Ovary (tissue), 7 donors: ENCODE measurements at regions not wholly inside any gene's neighbourhood (a gene's known extent, or its start where the extent isn't known, plus 50 kb on each side); places are given as distances from the start of the nearest gene placed in this dataset.

Experiments
- DNase-seq, 5 donors: peaks; one replicate each; pipeline ENCODE4 v3.0.0-alpha.2; 2019 to 2020
- H3K27ac ChIP-seq, 2 donors: fragments of 200-600 bp; one replicate each; pipeline versions ENCODE4 v1.5.1 to v1.8.0; 2019 to 2022
- H3K27me3 ChIP-seq: fragments of 200-600 bp; one replicate; pipeline ENCODE4 v1.8.0; 2022
- H3K36me3 ChIP-seq: fragments of 200-600 bp; sonication (generic); one replicate; pipeline ENCODE4 v1.5.1; 2019
- H3K4me1 ChIP-seq: one replicate; pipeline ENCODE4 v1.8.1; 2013; ENCODE audit warnings: mild to moderate bottlenecking, moderate library complexity; ENCODE audit not compliant: insufficient read depth
- H3K4me3 ChIP-seq: fragments of 200-600 bp; sonication (generic); one replicate; pipeline ENCODE4 v1.5.1; 2017
- H3K9me3 ChIP-seq, 2 donors: fragments of 200-600 bp in 1 of 2; sonication (generic) in 1 of 2; one replicate each; pipeline versions ENCODE4 v1.5.1 to v1.8.1; 2013 to 2019; ENCODE audit warnings: mild to moderate bottlenecking in 1 of 2, moderate library complexity in 1 of 2
- CTCF ChIP-seq, 3 donors: fragments of 450-650 bp in 2 of 3; fragments of 200-600 bp in 1 of 3; IDR thresholded peaks; one replicate each; pipeline versions ENCODE4 v1.5.1 to v1.8.0; 2016 to 2022; ENCODE audit warnings: antibody characterized with exemption in 3 of 3, mild to moderate bottlenecking in 1 of 3
- EP300 ChIP-seq: sonication (generic); formaldehyde crosslinking; IDR thresholded peaks from one replicate; pipeline ENCODE4 v1.6.1; 2017; ENCODE audit warnings: antibody characterized with exemption
- POLR2A ChIP-seq: fragments of 450-650 bp; IDR thresholded peaks from one replicate; pipeline ENCODE4 v1.6.1; 2017; ENCODE audit warnings: antibody characterized with exemption, mild to moderate bottlenecking, moderate library complexity
- WGBS, 3 donors: extraction: QIAGEN DNeasy Blood & Tissue Kit in 1 of 3; methylation state at CpG; one replicate each; pipeline versions ENCODE4 v1.1.5 to v1.1.7; 2013 to 2017; 5-methylcytosine and 5-hydroxymethylcytosine counted together
- intact Hi-C, 4 donors: fragments of 100-400 bp; cut with DNase I; formaldehyde crosslinking; loops; one replicate each; pipeline versions ENCODE4 v1.11.0 to v1.15.1; 2022 to 2023
- donor health status: DM: no; HTN: no; CAD: no; lungs with moderate emphysema.
- donor health status: DM: no; HTN: no; CAD: no.
- donor health status: Bipolar disorder and iron deficiency.
- donor health status: DM: no; HTN: no; CAD: no.
- donor health status: DM: yes; HTN: yes; CAD: no.

- TF ChIP-seq POLR2A (no peak), CTCF (IDR thresholded peaks at IDR 0.05) (no peak), EP300 (no peak)
- no peak overlapping the region for H3K27ac ChIP-seq
- no peaks in the 10 kb centered on the region for H3K9me3 ChIP-seq
- DNase-seq = no peak
- H3K4me1 ChIP-seq = no peaks in the 10 kb centered on the region
- no peak overlapping the region for H3K4me3 ChIP-seq
- H3K36me3 ChIP-seq = no peaks in the 10 kb centered on the region
- intact Hi-C loops = no loop called here
- 81 to 82% (median 82%) methylated on average over 2 of the region's 2 CpGs for WGBS, 3 donors
- H3K27me3 ChIP-seq = no peaks in the 10 kb centered on the region
Measured at GRCh38 chr1:58356402-58356801, 190.1 kb downstream of the OMA1 start.

DNA sequence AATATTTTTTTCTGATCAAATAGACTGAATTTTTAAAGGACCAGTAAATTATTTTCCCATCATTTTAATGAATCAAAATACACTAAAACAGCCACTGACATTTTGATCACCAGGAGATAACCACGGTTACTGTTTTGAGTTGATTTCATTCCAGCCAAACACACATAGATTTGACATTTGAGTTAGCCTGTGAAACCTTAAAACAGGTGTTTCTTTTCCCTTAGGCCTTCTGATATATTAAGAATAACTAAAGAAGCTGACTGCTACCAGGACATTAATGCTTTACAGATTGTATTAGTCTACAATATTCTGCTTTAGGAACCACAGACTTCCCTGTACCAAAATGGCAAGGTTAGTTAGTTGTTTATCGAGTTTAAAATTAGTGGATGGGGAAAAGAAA is 193.4 kb downstream of the OMA1 start:
- H3K4me3 ChIP-seq = no peak overlapping the region
- DNase-seq = no peak
- 39 to 57% (median 47%) methylated on average over 2 of the region's 2 CpGs for WGBS, 3 donors
- H3K9me3 ChIP-seq = no peaks in the 10 kb centered on the region
- H3K4me1 ChIP-seq = no peaks in the 10 kb centered on the region
- H3K27me3 ChIP-seq = no peaks in the 10 kb centered on the region
- no peak overlapping the region for H3K27ac ChIP-seq
- H3K36me3 ChIP-seq = no peaks in the 10 kb centered on the region
- TF ChIP-seq CTCF (IDR thresholded peaks at IDR 0.05) (no peak), POLR2A (no peak), EP300 (no peak)
- intact Hi-C loops = no loop called here

DNA sequence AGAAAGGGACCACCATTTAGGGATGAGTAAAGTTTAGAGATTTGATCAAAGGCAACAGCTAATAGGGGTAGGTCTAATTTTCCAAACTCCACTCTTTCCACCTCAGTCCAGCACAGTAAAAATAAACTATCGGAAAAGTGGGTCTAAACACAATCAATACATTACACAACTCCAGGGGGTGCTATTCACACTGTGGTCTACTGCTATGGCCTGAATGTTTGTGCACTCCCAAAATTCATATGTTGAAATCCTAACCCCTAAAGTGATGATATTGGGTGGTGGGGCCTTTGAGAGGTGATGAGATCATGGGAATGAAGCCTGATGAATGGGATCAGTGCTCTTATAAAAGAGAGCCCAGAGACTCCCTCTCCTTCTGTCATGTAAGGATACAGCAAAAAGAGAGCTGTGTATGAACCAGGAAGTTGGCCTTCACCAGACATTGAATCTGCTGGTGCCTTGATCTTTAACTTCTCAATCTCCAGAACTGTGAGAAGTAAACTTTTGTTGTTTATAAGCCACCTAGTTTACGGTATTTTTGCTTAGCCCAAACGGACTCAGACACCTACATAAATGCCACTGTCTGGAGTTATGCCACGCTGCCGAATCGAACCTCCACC is 193.9 kb downstream of the OMA1 start:
- no peaks in the 10 kb centered on the region for H3K27me3 ChIP-seq
- H3K4me1 ChIP-seq = no peaks in the 10 kb centered on the region
- intact Hi-C loops = no loop called here
- no peak overlapping the region for H3K27ac ChIP-seq
- 90 to 91% (median 90%) methylated on average over 6 of the region's 6 CpGs for WGBS, 3 donors
- TF ChIP-seq POLR2A = no peak
- no peak for TF ChIP-seq EP300
- DNase-seq = no peak
- no peaks in the 10 kb centered on the region for H3K9me3 ChIP-seq
- H3K4me3 ChIP-seq = no peak overlapping the region
- no peaks in the 10 kb centered on the region for H3K36me3 ChIP-seq

GRCh38 chr1:58346036-58346355 is 200.5 kb downstream of the OMA1 start:
- Histone ChIP-seq H3K27ac (no peak overlapping the region), H3K36me3 (no peaks in the 10 kb centered on the region), H3K4me3 (no peak overlapping the region), H3K27me3 (no peaks in the 10 kb centered on the region), H3K4me1 (no peaks in the 10 kb centered on the region), H3K9me3 (no peaks in the 10 kb centered on the region)
- 76 to 78% (median 77%) methylated on average over 7 of the region's 7 CpGs for WGBS, 3 donors
- TF ChIP-seq POLR2A = no peak
- TF ChIP-seq EP300 = no peak
- TF ChIP-seq CTCF (IDR thresholded peaks at IDR 0.05) = no peak
- intact Hi-C loops = no loop called here
- DNase-seq = no peak

GRCh38 chr1:58345215-58346035 is 201.1 kb downstream of the OMA1 start:
- H3K4me1 ChIP-seq = no peaks in the 10 kb centered on the region
- TF ChIP-seq POLR2A (no peak), EP300 (no peak), CTCF (IDR thresholded peaks at IDR 0.05) (no peak)

More at GRCh38 chr1:58345215-58346035, 201.1 kb downstream of the OMA1 start:
- no peaks in the 10 kb centered on the region for H3K27me3 ChIP-seq
- WGBS, 3 donors = 60 to 63% (median 61%) methylated on average over 5 of the region's 5 CpGs
- H3K36me3 ChIP-seq = no peaks in the 10 kb centered on the region
- intact Hi-C loops = no loop called here
- no peak overlapping the region for H3K4me3 ChIP-seq
- no peak overlapping the region for H3K27ac ChIP-seq
- DNase-seq = no peak
- no peaks in the 10 kb centered on the region for H3K9me3 ChIP-seq
